ENCODE measurements at regions not wholly inside any gene's neighbourhood (a gene's known extent, or its start where the extent isn't known, plus 50 kb on each side); places are given as distances from the start of the nearest gene placed in this dataset.

GRCh38 chr4:132346016-132346415, 803.1 kb upstream of the PCDH10 start:
- TF ChIP-seq CBX3 (IDR thresholded peaks at IDR 0.05; ENCODE audit: low read depth) (no peak), EZH2 (IDR thresholded peaks at IDR 0.05) (no peak), POLR2A (IDR thresholded peaks at IDR 0.05; ENCODE audit: borderline replicate concordance, extremely low read depth, insufficient read depth, insufficient read length) (no peak), EGR1 (IDR thresholded peaks at IDR 0.05; ENCODE audit: low read depth) (no peak), CTCF (IDR thresholded peaks at IDR 0.05 in 2 of 3, conservative IDR thresholded peaks at IDR 0.05 in 1 of 3; ENCODE audit: borderline replicate concordance in 1 of 3, insufficient read depth in 1 of 3, low read depth in 2 of 3, low read length in 2 of 3) (no peak), JUND (IDR thresholded peaks at IDR 0.05) (no peak), POLR2AphosphoS5 (IDR thresholded peaks at IDR 0.05; ENCODE audit: low read depth, low read length) (no peak)
- TF ChIP-seq, protein P1, sequence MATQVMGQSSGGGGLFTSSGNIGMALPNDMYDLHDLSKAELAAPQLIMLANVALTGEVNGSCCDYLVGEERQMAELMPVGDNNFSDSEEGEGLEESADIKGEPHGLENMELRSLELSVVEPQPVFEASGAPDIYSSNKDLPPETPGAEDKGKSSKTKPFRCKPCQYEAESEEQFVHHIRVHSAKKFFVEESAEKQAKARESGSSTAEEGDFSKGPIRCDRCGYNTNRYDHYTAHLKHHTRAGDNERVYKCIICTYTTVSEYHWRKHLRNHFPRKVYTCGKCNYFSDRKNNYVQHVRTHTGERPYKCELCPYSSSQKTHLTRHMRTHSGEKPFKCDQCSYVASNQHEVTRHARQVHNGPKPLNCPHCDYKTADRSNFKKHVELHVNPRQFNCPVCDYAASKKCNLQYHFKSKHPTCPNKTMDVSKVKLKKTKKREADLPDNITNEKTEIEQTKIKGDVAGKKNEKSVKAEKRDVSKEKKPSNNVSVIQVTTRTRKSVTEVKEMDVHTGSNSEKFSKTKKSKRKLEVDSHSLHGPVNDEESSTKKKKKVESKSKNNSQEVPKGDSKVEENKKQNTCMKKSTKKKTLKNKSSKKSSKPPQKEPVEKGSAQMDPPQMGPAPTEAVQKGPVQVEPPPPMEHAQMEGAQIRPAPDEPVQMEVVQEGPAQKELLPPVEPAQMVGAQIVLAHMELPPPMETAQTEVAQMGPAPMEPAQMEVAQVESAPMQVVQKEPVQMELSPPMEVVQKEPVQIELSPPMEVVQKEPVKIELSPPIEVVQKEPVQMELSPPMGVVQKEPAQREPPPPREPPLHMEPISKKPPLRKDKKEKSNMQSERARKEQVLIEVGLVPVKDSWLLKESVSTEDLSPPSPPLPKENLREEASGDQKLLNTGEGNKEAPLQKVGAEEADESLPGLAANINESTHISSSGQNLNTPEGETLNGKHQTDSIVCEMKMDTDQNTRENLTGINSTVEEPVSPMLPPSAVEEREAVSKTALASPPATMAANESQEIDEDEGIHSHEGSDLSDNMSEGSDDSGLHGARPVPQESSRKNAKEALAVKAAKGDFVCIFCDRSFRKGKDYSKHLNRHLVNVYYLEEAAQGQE (IDR thresholded peaks at IDR 0.05; ENCODE audit: low read depth) = no peak
